ENCODE measurements at regions not wholly inside any gene's neighbourhood (a gene's known extent, or its start where the extent isn't known, plus 50 kb on each side); places are given as distances from the start of the nearest gene placed in this dataset.
"Not testable (repeated sequence)": the region's sequence is repeated elsewhere in the genome, so short reads cannot be mapped to it uniquely, and the experiment has no call there.

DNA sequence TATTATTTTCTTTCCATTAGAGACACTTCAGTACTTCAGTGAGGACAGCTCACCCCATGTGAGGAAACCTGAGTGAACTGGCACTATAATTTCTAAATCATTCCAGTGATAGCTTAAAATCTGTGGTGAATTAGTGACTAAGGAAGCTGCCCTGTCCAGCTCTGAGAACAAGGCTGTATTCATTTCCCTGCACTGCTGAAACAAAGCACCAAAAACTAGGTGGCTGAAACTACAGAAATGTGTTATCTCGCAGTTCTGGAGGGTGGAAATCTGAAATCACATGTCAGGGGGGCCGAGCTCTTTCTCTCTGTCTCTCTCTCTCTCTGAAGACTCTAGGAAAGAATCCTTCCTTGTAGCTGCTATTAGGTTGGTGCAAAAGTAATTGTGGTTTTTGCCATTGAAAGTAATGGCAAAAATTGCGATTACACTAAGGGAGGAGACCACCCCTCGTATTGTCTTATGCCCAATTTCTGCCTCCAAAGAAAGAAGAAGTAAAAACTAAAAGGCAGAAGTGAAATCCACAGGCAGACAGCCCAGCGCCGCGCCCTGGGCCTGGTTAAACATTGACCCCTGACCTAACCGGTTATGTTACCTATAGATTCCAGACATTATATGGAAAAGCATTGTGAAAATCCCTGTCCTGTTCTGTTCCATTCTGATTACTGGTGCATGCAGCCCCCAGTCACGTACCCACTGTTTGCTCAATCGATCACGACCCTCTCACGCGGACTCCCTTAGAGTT lies 153.0 kb upstream of the LRRN1 start:
- not testable (repeated sequence) for TF ChIP-seq POLR2A (IDR thresholded peaks at IDR 0.05; ENCODE audit: low read length); GATA1 (IDR thresholded peaks at IDR 0.05; ENCODE audit: low read depth, low read length)
